ENCODE measurements at regions not wholly inside any gene's neighbourhood (a gene's known extent, or its start where the extent isn't known, plus 50 kb on each side); places are given as distances from the start of the nearest gene placed in this dataset.
"Not testable (repeated sequence)": the region's sequence is repeated elsewhere in the genome, so short reads cannot be mapped to it uniquely, and the experiment has no call there.

DNA sequence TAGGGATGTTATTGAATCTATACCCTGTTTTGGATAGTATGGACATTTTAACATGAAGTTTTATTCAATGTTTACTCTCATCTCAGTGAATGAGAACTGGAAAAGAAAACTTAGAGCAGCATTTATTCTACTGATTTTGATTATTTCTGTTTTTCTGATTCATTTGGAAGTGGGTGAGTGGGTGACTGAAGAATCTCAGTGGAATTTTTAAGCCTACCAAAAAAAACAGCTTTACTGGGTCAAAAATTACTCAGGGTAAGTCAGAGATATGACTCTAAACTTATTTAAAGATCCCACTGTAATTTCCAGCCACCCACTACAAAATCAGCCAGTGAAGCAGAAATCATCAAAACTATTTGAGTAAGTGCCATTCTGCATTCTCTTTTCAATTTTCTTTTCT is 942.6 kb upstream of the ADAMTS5 start:
- TF ChIP-seq, protein P1, sequence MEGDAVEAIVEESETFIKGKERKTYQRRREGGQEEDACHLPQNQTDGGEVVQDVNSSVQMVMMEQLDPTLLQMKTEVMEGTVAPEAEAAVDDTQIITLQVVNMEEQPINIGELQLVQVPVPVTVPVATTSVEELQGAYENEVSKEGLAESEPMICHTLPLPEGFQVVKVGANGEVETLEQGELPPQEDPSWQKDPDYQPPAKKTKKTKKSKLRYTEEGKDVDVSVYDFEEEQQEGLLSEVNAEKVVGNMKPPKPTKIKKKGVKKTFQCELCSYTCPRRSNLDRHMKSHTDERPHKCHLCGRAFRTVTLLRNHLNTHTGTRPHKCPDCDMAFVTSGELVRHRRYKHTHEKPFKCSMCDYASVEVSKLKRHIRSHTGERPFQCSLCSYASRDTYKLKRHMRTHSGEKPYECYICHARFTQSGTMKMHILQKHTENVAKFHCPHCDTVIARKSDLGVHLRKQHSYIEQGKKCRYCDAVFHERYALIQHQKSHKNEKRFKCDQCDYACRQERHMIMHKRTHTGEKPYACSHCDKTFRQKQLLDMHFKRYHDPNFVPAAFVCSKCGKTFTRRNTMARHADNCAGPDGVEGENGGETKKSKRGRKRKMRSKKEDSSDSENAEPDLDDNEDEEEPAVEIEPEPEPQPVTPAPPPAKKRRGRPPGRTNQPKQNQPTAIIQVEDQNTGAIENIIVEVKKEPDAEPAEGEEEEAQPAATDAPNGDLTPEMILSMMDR (IDR thresholded peaks at IDR 0.05), result not testable (repeated sequence)
- TF ChIP-seq EZH2 (IDR thresholded peaks at IDR 0.05), result not testable (repeated sequence)
